IgD-negative memory B cell (primary cell): ENCODE measurements at regions not wholly inside any gene's neighbourhood (a gene's known extent, or its start where the extent isn't known, plus 50 kb on each side); places are given as distances from the start of the nearest gene placed in this dataset.
"Not testable (repeated sequence)": the region's sequence is repeated elsewhere in the genome, so short reads cannot be mapped to it uniquely, and the experiment has no call there.

ENCODE experiments used
- H3K27ac Mint-ChIP-seq, 3 donors: one replicate each; pipeline ENCODE4 v1.8.0; 2020 to 2022; ENCODE audit warnings: mild to moderate bottlenecking in 3 of 3, mixed read lengths in 3 of 3, moderate library complexity in 1 of 3
- H3K27me3 Mint-ChIP-seq: one replicate; pipeline ENCODE4 v1.8.0; 2021; ENCODE audit warnings: mixed read lengths
- H3K36me3 Mint-ChIP-seq: one replicate; pipeline ENCODE4 v1.8.0; 2020; ENCODE audit warnings: mild to moderate bottlenecking, mixed read lengths
- H3K4me1 Mint-ChIP-seq, 3 donors: one replicate each; pipeline ENCODE4 v1.8.0; 2020 to 2022; ENCODE audit warnings: mixed read lengths in 3 of 3, mild to moderate bottlenecking in 1 of 3
- H3K4me3 Mint-ChIP-seq, 4 donors: one replicate each; pipeline ENCODE4 v1.8.0; 2020 to 2022; ENCODE audit warnings: mild to moderate bottlenecking in 4 of 4, mixed read lengths in 4 of 4, moderate library complexity in 3 of 4
- H3K9me3 Mint-ChIP-seq, 3 donors: one replicate each; pipeline ENCODE4 v1.8.0; 2020 to 2021; ENCODE audit warnings: mixed read lengths in 3 of 3, mild to moderate bottlenecking in 1 of 3

- H3K27me3 Mint-ChIP-seq: no peaks in the 10 kb centered on the region
- H3K9me3 Mint-ChIP-seq: peaks cover 4 to 40% (median 35%) of the 10 kb centered on the region in 3 donors
- no peak overlapping the region for H3K4me3 Mint-ChIP-seq
- H3K27ac Mint-ChIP-seq: no peak overlapping the region
- H3K4me1 Mint-ChIP-seq: no peaks in the 10 kb centered on the region
- no peaks in the 10 kb centered on the region for H3K36me3 Mint-ChIP-seq
Observed at GRCh38 chr4:79772510-79772909, 300.5 kb downstream of the ANTXR2 start.

- H3K9me3 Mint-ChIP-seq: peaks cover 0 to 16% (median 11%) of the 10 kb centered on the region in 3 donors
- no peak overlapping the region for H3K27ac Mint-ChIP-seq
- H3K4me3 Mint-ChIP-seq: no peak overlapping the region
- H3K36me3 Mint-ChIP-seq: no peaks in the 10 kb centered on the region
- no peaks in the 10 kb centered on the region for H3K4me1 Mint-ChIP-seq
- H3K27me3 Mint-ChIP-seq: no peaks in the 10 kb centered on the region
Observed at GRCh38 chr4:79764120-79764519, 308.9 kb downstream of the ANTXR2 start.

GRCh38 chr4:79763486-79764075 lies 309.4 kb downstream of the ANTXR2 start:
- Mint-ChIP-seq H3K9me3 (peaks cover 0 to 16% (median 11%) of the 10 kb centered on the region in 3 donors), H3K36me3 (no peaks in the 10 kb centered on the region), H3K27me3 (no peaks in the 10 kb centered on the region), H3K4me3 (no peak overlapping the region), H3K4me1 (no peaks in the 10 kb centered on the region), H3K27ac (no peak overlapping the region)

GRCh38 chr4:79759793-79760192 lies 313.2 kb downstream of the ANTXR2 start:
- peaks cover 2% of the 10 kb centered on the region for H3K27me3 Mint-ChIP-seq
- H3K4me3 Mint-ChIP-seq: no peak overlapping the region
- no peaks in the 10 kb centered on the region for H3K36me3 Mint-ChIP-seq
- no peak overlapping the region for H3K27ac Mint-ChIP-seq
- peaks cover 0 to 4% (median 0%) of the 10 kb centered on the region in 3 donors for H3K9me3 Mint-ChIP-seq
- H3K4me1 Mint-ChIP-seq: no peaks in the 10 kb centered on the region

GRCh38 chr4:79757600-79757999 lies 315.4 kb downstream of the ANTXR2 start:
- no peaks in the 10 kb centered on the region for H3K4me1 Mint-ChIP-seq
- no peak overlapping the region for H3K4me3 Mint-ChIP-seq
- no peak overlapping the region for H3K27ac Mint-ChIP-seq
- peaks cover 0 to 1% (median 0%) of the 10 kb centered on the region in 3 donors for H3K9me3 Mint-ChIP-seq
- no peaks in the 10 kb centered on the region for H3K36me3 Mint-ChIP-seq
- peaks cover 2% of the 10 kb centered on the region for H3K27me3 Mint-ChIP-seq

GRCh38 chr4:79756140-79756895 lies 316.7 kb downstream of the ANTXR2 start:
- Mint-ChIP-seq H3K4me3 (no peak overlapping the region), H3K36me3 (no peaks in the 10 kb centered on the region), H3K4me1 (no peaks in the 10 kb centered on the region), H3K27me3 (peaks cover 2% of the 10 kb centered on the region), H3K27ac (no peak overlapping the region), H3K9me3 (no peaks in the 10 kb centered on the region)

GRCh38 chr4:79748835-79749234 lies 324.2 kb downstream of the ANTXR2 start:
- Mint-ChIP-seq H3K27me3 (peaks cover 2% of the 10 kb centered on the region), H3K36me3 (no peaks in the 10 kb centered on the region), H3K4me3 (no peak overlapping the region), H3K9me3 (no peaks in the 10 kb centered on the region), H3K4me1 (no peaks in the 10 kb centered on the region), H3K27ac (no peak overlapping the region)

- Mint-ChIP-seq H3K4me3 (no peak overlapping the region), H3K36me3 (no peaks in the 10 kb centered on the region), H3K27ac (no peak overlapping the region), H3K4me1 (peaks cover 0 to 2% (median 0%) of the 10 kb centered on the region in 3 donors), H3K27me3 (peaks cover 3% of the 10 kb centered on the region), H3K9me3 (no peaks in the 10 kb centered on the region)
Observed at GRCh38 chr4:79747252-79747651, 325.8 kb downstream of the ANTXR2 start.

- peaks cover 0 to 2% (median 0%) of the 10 kb centered on the region in 3 donors for H3K4me1 Mint-ChIP-seq
- no peaks in the 10 kb centered on the region for H3K9me3 Mint-ChIP-seq
- no peaks in the 10 kb centered on the region for H3K36me3 Mint-ChIP-seq
- H3K27me3 Mint-ChIP-seq: peaks cover 5% of the 10 kb centered on the region
- no peak overlapping the region for H3K27ac Mint-ChIP-seq
- H3K4me3 Mint-ChIP-seq: no peak overlapping the region
Observed at GRCh38 chr4:79743014-79743413, 330.0 kb downstream of the ANTXR2 start.

GRCh38 chr4:79739912-79740311 lies 331.9 kb upstream of the GK2 start:
- H3K9me3 Mint-ChIP-seq: no peaks in the 10 kb centered on the region
- H3K4me3 Mint-ChIP-seq: no peak overlapping the region
- H3K4me1 Mint-ChIP-seq: peaks cover 0 to 2% (median 0%) of the 10 kb centered on the region in 3 donors
- H3K36me3 Mint-ChIP-seq: no peaks in the 10 kb centered on the region
- peaks cover 3% of the 10 kb centered on the region for H3K27me3 Mint-ChIP-seq
- H3K27ac Mint-ChIP-seq: no peak overlapping the region

- no peak overlapping the region for H3K27ac Mint-ChIP-seq
- no peaks in the 10 kb centered on the region for H3K36me3 Mint-ChIP-seq
- H3K9me3 Mint-ChIP-seq: no peaks in the 10 kb centered on the region
- H3K4me1 Mint-ChIP-seq: no peaks in the 10 kb centered on the region
- H3K4me3 Mint-ChIP-seq: no peak overlapping the region
- H3K27me3 Mint-ChIP-seq: no peaks in the 10 kb centered on the region
Observed at GRCh38 chr4:79723507-79723906, 315.5 kb upstream of the GK2 start.

- no peak overlapping the region for H3K27ac Mint-ChIP-seq
- H3K4me1 Mint-ChIP-seq: no peaks in the 10 kb centered on the region
- H3K9me3 Mint-ChIP-seq: peaks cover 2 to 8% (median 4%) of the 10 kb centered on the region in 3 donors
- H3K36me3 Mint-ChIP-seq: no peaks in the 10 kb centered on the region
- H3K27me3 Mint-ChIP-seq: peaks cover 2% of the 10 kb centered on the region
- H3K4me3 Mint-ChIP-seq: no peak overlapping the region
Observed at GRCh38 chr4:79700356-79700755, 292.3 kb upstream of the GK2 start.

GRCh38 chr4:79697444-79697843 lies 289.4 kb upstream of the GK2 start:
- no peak overlapping the region for H3K27ac Mint-ChIP-seq
- no peaks in the 10 kb centered on the region for H3K4me1 Mint-ChIP-seq
- peaks cover 8 to 15% (median 15%) of the 10 kb centered on the region in 3 donors for H3K9me3 Mint-ChIP-seq
- H3K4me3 Mint-ChIP-seq: no peak overlapping the region
- H3K36me3 Mint-ChIP-seq: no peaks in the 10 kb centered on the region
- H3K27me3 Mint-ChIP-seq: peaks cover 2% of the 10 kb centered on the region

GRCh38 chr4:79696534-79696933 lies 288.5 kb upstream of the GK2 start:
- H3K9me3 Mint-ChIP-seq: peaks cover 6 to 15% (median 15%) of the 10 kb centered on the region in 3 donors
- H3K36me3 Mint-ChIP-seq, H3K27ac Mint-ChIP-seq, H3K27me3 Mint-ChIP-seq, H3K4me3 Mint-ChIP-seq, H3K4me1 Mint-ChIP-seq: not testable (repeated sequence)

- Mint-ChIP-seq H3K36me3 (no peaks in the 10 kb centered on the region), H3K27ac (no peak overlapping the region), H3K9me3 (peaks cover 6 to 15% (median 15%) of the 10 kb centered on the region in 3 donors), H3K4me1 (no peaks in the 10 kb centered on the region), H3K4me3 (no peak overlapping the region), H3K27me3 (peaks cover 2% of the 10 kb centered on the region)
Observed at GRCh38 chr4:79695848-79696247, 287.8 kb upstream of the GK2 start.

- Mint-ChIP-seq H3K4me3 (no peak overlapping the region), H3K27me3 (peaks cover 5% of the 10 kb centered on the region), H3K36me3 (no peaks in the 10 kb centered on the region), H3K27ac (no peak overlapping the region), H3K9me3 (peaks cover 6 to 11% (median 7%) of the 10 kb centered on the region in 3 donors), H3K4me1 (peaks cover 0 to 8% (median 0%) of the 10 kb centered on the region in 3 donors)
Observed at GRCh38 chr4:79689740-79690139, 281.7 kb upstream of the GK2 start.
